KMS-11 (cell line): ENCODE measurements at regions not wholly inside any gene's neighbourhood (a gene's known extent, or its start where the extent isn't known, plus 50 kb on each side); places are given as distances from the start of the nearest gene placed in this dataset.

ENCODE experiments used
- H2AFZ ChIP-seq: fragments of 200-600 bp; sonication (generic); 2 replicates; pipeline ENCODE4 v1.6.1; 2016; ENCODE audit warnings: antibody characterized with exemption, mixed run types, low read depth
- H3K27ac ChIP-seq: fragments of 200-600 bp; sonication (generic); 2 replicates; pipeline ENCODE4 v1.6.1; 2016; ENCODE audit warnings: mild to moderate bottlenecking, mixed run types
- H3K27me3 ChIP-seq: fragments of 200-600 bp; sonication (generic); 2 replicates; pipeline ENCODE4 v1.6.1; 2017; ENCODE audit warnings: mild to moderate bottlenecking, low read depth, mixed run types, moderate library complexity; ENCODE audit not compliant: insufficient read depth
- H3K36me3 ChIP-seq: fragments of 200-600 bp; sonication (generic); 2 replicates; pipeline ENCODE4 v1.6.1; 2017; ENCODE audit warnings: mild to moderate bottlenecking, mixed run types; ENCODE audit not compliant: insufficient read depth
- H3K4me1 ChIP-seq: fragments of 200-600 bp; sonication (generic); 2 replicates; pipeline ENCODE4 v1.6.1; 2016; ENCODE audit warnings: mild to moderate bottlenecking, low read depth, mixed run types; ENCODE audit not compliant: poor library complexity, severe bottlenecking
- H3K4me2 ChIP-seq: fragments of 200-600 bp; sonication (generic); 2 replicates; pipeline ENCODE4 v1.7.0; 2016; ENCODE audit warnings: mild to moderate bottlenecking, mixed run types
- H3K4me3 ChIP-seq: fragments of 200-600 bp; sonication (generic); IDR thresholded peaks from 2 replicates; pipeline ENCODE4 v1.6.1; 2017; ENCODE audit warnings: low read depth, low read length, mixed read lengths; ENCODE audit not compliant: insufficient read depth
- H3K79me2 ChIP-seq: fragments of 200-600 bp; sonication (generic); 2 replicates; pipeline ENCODE4 v1.6.1; 2016; ENCODE audit warnings: low read depth, mixed run types; ENCODE audit not compliant: insufficient read depth
- H3K9ac ChIP-seq: fragments of 200-600 bp; sonication (generic); 2 replicates; pipeline ENCODE4 v1.6.1; 2016; ENCODE audit warnings: mild to moderate bottlenecking, mixed run types
- H4K20me1 ChIP-seq: fragments of 200-600 bp; sonication (generic); 2 replicates; pipeline ENCODE4 v1.6.1; 2016; ENCODE audit warnings: mild to moderate bottlenecking, mixed run types; ENCODE audit not compliant: insufficient read depth
- TF ChIP-seq, protein P1 (sequence below): fragments of 200-600 bp; sonication (generic); conservative IDR thresholded peaks from 2 replicates; pipeline ENCODE4 v1.6.1; 2017; ENCODE audit warnings: low read depth, mild to moderate bottlenecking, antibody characterized with exemption, low read length, moderate library complexity, mixed read lengths

DNA sequence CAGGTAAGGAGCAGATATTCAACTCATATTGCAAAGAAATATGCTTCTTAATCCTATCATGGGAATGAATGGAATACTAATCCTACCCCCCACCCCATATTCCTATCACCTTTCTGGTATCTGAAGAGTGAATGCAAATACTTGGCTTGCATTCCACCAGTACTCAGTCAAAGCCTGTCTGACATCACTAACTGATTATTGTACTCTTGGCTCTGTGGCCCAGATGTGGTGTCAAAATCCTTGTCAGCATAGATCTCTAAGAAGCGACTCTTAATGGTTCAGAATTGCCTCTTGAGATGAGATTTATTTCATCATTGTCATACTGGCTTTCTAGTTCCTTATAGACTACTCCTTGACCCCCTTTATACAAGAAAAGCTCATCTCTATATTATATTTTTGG, 604.6 kb downstream of the ADGRL2 start:
- Histone ChIP-seq H3K9ac (no peak overlapping the region), H4K20me1 (no peaks in the 10 kb centered on the region), H3K4me2 (no peak overlapping the region), H3K79me2 (no peaks in the 10 kb centered on the region), H3K4me1 (no peaks in the 10 kb centered on the region), H2AFZ (no peak overlapping the region), H3K4me3 (no peak overlapping the region), H3K27ac (no peak overlapping the region), H3K36me3 (no peaks in the 10 kb centered on the region), H3K27me3 (no peaks in the 10 kb centered on the region)
- TF ChIP-seq, protein P1, sequence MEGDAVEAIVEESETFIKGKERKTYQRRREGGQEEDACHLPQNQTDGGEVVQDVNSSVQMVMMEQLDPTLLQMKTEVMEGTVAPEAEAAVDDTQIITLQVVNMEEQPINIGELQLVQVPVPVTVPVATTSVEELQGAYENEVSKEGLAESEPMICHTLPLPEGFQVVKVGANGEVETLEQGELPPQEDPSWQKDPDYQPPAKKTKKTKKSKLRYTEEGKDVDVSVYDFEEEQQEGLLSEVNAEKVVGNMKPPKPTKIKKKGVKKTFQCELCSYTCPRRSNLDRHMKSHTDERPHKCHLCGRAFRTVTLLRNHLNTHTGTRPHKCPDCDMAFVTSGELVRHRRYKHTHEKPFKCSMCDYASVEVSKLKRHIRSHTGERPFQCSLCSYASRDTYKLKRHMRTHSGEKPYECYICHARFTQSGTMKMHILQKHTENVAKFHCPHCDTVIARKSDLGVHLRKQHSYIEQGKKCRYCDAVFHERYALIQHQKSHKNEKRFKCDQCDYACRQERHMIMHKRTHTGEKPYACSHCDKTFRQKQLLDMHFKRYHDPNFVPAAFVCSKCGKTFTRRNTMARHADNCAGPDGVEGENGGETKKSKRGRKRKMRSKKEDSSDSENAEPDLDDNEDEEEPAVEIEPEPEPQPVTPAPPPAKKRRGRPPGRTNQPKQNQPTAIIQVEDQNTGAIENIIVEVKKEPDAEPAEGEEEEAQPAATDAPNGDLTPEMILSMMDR, result no peak

DNA sequence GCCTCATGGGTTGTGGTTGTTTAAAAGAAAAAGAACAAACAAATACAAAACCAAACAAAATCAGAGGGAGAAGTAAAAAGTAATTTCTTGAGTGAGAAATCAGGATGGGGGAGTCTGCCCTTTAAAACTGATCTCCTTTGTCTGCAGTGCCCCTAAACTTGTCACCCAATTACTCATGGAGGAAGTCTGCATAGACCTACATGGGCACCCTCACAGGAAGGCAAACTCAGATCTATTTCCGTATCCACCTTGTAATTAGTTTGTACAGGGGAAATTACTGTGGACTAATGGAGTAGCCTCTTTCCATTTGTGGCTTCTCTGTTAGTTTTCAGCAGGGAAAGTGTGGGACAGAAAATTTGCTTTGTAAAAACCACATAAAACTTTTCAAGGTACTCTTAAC, 600.4 kb downstream of the ADGRL2 start:
- Histone ChIP-seq H3K4me3 (no peak overlapping the region), H3K27ac (no peak overlapping the region), H3K27me3 (no peaks in the 10 kb centered on the region), H3K9ac (no peak overlapping the region), H3K36me3 (no peaks in the 10 kb centered on the region), H2AFZ (no peak overlapping the region), H4K20me1 (no peaks in the 10 kb centered on the region), H3K4me1 (no peaks in the 10 kb centered on the region), H3K4me2 (no peak overlapping the region), H3K79me2 (no peaks in the 10 kb centered on the region)
- TF ChIP-seq, protein P1, result no peak

DNA sequence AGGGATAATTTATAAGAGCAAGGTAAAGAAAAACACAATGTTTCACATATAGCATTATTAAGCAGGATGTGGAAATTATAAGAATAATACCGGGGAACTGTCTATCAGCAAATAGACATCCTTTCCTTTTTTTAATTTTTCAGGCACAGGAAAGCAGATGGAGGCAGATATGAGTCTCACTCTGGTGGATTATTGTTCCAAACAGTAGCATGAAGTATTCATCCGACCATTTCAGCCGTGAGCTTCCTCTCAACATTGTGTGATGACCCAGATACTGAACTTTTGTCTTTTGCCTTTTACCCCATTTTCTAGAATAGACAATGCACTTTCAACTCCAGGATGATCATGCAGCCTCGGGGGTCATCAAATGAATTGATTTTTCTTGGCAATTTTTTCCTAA, 599.8 kb downstream of the ADGRL2 start:
- no peak overlapping the region for H3K27ac ChIP-seq
- no peaks in the 10 kb centered on the region for H3K36me3 ChIP-seq
- no peak overlapping the region for H3K4me2 ChIP-seq
- H3K4me3 ChIP-seq, result no peak overlapping the region
- H3K79me2 ChIP-seq, result no peaks in the 10 kb centered on the region
- no peaks in the 10 kb centered on the region for H4K20me1 ChIP-seq
- H3K27me3 ChIP-seq, result no peaks in the 10 kb centered on the region
- H2AFZ ChIP-seq, result no peak overlapping the region
- TF ChIP-seq, protein P1, result no peak
- no peak overlapping the region for H3K9ac ChIP-seq
- no peaks in the 10 kb centered on the region for H3K4me1 ChIP-seq

DNA sequence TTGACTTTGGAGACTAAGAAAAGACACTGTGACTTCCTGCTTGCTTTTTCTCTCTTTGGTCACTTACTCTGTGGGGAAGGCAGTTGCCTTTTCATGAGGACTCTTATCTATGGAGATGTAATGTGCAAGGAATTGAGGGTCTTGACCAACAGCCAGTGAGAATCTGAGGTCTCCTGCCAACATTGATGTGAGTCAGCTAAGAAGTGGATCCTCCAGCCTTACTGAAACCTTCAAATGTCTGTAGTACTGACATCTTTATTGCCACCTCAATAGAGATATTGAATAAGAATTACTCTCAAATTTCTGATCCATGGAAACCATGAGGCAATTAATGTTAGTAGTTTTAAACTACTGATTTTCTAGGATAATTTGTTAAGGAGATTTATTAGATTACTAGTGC, 598.4 kb downstream of the ADGRL2 start:
- Histone ChIP-seq H3K36me3 (no peaks in the 10 kb centered on the region), H2AFZ (no peak overlapping the region), H3K27me3 (no peaks in the 10 kb centered on the region), H3K4me1 (no peaks in the 10 kb centered on the region), H3K79me2 (no peaks in the 10 kb centered on the region), H3K4me3 (no peak overlapping the region), H3K4me2 (no peak overlapping the region), H3K27ac (no peak overlapping the region), H3K9ac (no peak overlapping the region), H4K20me1 (no peaks in the 10 kb centered on the region)
- TF ChIP-seq, protein P1, result no peak

DNA sequence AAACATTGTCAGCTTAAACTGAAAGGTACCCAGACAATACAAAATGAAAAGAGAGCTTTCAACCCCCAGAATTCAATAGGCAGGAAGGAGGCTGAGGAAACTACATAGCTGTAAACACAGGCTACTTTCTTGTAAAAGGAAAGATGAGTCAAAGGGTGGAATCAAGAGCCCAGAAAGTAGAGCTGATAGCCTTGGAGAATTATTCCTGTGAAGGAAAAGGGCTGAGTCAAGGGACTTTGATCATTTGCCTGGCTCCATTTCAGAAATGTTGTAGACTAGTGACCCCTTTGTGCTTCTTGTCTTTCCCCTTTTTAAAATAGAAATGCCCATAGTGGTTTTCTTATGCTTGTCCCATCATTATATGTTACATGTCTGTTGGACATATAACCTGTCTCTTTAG, 597.6 kb downstream of the ADGRL2 start:
- TF ChIP-seq, protein P1, result no peak
- Histone ChIP-seq H4K20me1 (no peaks in the 10 kb centered on the region), H3K36me3 (no peaks in the 10 kb centered on the region), H3K9ac (no peak overlapping the region), H3K79me2 (no peaks in the 10 kb centered on the region), H3K27ac (no peak overlapping the region), H2AFZ (no peak overlapping the region), H3K4me3 (no peak overlapping the region), H3K4me1 (no peaks in the 10 kb centered on the region), H3K27me3 (no peaks in the 10 kb centered on the region), H3K4me2 (no peak overlapping the region)
